ENCODE measurements at regions not wholly inside any gene's neighbourhood (a gene's known extent, or its start where the extent isn't known, plus 50 kb on each side); places are given as distances from the start of the nearest gene placed in this dataset.
A peak's percentile ranks its signal among the peaks of the same experiment; 100 is the strongest.

DNA sequence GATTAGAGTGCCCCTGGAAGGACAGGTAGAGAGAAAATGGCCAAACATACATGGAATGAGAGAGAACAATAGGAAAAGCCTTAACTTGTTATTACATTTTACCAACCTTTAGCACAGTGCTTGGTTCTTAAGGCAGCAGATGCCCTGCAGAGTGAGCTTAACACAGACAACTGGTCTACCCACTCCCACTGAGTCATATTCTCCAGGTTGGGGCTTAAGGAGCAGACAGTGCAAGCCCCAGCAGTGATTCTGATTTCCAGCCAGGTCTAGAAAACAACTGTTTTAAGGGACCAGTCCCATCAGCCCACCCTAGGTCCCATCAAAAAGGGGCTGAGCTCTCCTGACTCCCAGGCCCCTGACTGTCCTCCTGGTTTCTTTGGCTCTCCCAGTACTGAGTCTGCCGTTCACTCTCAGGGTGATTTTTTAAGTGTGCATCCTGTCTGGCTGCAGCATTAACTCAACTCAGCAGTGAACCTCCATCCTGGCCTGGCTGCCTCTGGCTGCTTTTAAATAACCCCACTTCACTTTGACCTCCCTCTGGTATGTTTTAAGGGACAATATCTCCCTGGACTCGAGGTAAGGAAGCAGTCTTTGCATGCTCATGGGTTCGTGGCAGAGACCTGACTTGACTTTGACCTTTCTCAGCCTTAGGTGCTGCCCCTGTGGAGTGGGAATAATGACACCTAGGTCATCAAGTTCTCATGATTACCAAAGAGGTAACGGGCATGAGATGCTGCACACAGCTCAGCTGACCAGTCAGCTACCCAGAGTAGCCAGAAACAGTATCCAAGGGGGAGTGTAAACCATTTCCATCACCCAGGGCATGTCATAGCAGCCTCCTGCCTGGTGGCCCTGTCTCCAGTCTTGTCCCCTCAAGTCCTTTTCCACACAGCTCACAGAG is 210.7 kb upstream of the PWP1 start:
- intact Hi-C loops (cut with micrococcal nuclease), result no loop called here
- no peak for DNase-seq
- ATAC-seq, result no peak

DNA sequence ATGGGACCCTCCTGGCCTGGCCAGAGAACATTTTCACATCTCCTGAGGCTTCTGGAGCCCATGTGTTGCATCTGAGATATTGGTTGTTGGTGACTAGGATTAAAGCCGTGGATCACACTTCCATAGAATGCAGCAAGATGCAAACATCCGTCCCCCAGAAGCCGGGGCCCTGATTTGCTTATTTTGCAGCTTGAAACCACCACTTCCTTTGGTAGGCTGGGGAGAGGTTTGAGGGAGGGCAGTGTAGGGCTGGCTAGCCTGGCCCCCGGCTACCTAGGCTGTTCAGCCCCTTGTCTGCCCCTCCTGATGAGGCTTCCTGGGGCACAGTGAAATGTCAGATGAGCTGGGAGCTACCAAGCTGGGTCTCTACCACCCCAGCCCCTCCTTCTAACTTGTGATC is 209.7 kb upstream of the PWP1 start:
- DNase-seq, result no peak
- intact Hi-C loops (cut with micrococcal nuclease), result no loop called here
- no peak for ATAC-seq

DNA sequence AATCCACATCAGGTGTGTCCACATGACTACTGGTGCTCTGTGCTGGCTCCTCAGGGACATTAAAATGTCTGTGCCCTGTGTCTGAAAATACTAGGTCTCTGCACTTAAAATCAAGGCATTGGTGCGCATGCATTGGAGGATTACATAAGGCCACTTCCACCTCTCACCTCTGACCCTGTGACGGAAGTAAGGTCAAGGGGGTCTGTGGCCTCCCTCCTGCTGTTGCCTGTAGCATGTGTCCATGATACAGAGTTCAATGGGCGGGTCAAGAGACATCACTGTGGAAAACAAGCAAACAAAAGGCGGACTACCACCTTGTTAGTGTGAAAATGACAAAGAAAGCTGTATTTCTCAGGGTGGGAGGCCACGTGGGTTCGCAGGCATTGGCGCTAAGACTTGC is 208.6 kb upstream of the PWP1 start:
- no peak for DNase-seq
- intact Hi-C loops (cut with micrococcal nuclease), result no loop called here
- no peak for ATAC-seq

DNA sequence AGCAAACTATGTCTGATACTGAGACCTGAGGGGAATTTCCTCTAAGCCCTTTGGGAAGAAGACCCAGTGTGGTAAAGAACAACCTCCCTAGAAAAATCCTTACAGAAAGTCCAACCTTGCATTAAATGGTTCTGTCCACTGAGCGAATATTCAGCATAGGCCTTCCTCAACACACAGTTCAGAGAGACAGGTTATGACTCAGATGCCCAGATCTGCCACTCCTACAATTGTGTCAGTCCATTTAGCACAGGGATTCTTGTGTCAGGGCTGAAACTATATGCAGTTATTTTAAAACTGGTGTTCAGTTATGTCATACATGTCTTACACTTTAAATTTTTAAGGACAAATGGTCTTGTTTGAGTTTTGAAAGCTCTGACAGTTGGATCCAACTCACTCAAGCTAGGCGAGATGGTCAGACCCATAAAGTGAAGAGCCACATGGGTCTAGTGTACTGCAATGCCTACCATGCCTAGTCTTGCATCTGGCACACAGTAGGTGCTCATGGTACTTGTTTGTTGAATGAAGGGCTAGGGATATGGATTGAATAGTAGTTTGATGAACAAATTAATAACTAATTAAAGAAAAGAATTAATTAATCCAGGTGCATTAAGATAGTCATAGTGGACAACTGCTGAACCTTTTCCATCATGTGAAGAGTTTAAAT is 207.5 kb upstream of the PWP1 start:
- intact Hi-C loops (cut with micrococcal nuclease), result no loop called here
- DNase-seq (no peak), ATAC-seq (no peak)

DNA sequence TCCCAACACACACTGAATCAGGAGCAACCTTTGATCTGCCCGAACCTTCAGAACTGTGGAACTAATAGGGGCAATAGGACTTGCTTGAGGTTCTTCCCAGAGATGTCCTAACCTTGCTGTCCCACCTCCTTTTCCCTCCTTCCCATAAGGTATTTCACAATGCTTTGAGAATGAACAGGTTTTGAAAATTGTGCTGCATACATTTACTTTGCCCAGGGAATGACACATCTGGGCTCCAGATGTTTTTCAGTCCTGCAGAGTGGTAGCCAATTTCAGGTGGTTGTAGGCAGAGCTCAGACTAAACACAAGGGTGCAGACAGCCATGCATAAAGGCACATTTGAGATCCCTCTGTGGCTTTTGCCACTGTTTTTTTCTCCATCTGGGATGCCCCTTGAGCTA is 206.7 kb upstream of the PWP1 start:
- no peak for ATAC-seq

DNA sequence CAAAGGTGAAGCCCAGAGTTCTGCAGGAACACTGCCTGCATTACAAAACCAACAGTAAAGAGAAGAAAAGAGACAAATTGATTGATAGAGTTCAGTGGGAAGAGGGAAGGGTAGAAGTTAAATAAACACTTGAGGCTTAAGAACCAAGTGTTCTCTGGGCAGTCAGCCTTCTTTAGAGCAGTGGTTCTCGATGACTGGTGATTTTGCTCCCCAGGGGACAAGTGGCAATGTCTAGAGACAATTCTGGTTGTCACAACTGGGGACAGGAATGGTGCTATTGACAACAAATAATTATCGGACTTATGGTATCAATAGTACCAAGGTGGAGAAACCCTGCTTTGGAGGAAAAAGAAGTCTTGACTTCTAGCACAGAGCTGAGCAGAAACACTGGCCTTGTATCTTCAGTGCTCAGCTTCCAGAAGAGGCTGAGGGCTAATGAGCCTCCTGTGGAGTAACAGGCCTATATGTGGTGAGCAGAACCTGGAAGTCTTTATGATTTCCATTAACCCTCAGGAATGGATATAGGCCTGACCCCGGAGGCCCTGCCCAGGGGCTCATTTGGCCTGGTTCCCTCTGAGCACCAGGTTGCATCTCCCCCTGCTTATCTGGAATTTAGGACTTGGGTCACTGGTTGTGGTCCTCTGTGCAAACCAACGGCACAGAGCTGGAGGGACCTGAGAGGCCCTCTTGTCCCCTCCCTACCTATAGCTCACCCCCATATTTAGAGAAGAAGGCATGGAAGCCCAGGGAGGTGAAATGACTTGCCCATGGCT is 204.6 kb upstream of the PWP1 start:
- DNase-seq, result no peak
- intact Hi-C loops (cut with micrococcal nuclease), result no loop called here
- no peak for ATAC-seq

More for the DNA sequence above, 206.7 kb upstream of the PWP1 start:
- intact Hi-C loops (cut with micrococcal nuclease), result no loop called here
- no peak for DNase-seq

DNA sequence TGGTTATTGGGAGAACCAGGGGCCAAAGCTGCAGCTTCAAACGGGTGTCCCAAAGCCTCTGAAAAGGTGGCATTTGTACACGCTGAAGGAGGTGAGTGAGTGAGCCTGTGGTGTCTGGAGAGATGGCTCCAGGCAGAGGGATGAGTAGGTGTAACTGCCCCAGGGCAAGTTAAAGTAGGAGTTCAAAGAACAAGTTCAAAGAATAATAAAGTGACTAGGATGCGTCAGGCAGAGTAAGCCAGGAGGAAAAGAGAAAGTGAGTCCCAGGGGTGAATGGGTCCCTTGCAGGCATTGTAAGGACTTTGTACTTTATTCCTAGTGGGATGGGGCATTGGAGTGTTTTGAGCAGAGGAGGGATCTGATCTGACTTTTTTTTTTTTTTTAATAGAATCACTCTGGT is 201.4 kb upstream of the PWP1 start:
- no peak for ATAC-seq
- DNase-seq, result no peak
- intact Hi-C loops (cut with micrococcal nuclease), result no loop called here

DNA sequence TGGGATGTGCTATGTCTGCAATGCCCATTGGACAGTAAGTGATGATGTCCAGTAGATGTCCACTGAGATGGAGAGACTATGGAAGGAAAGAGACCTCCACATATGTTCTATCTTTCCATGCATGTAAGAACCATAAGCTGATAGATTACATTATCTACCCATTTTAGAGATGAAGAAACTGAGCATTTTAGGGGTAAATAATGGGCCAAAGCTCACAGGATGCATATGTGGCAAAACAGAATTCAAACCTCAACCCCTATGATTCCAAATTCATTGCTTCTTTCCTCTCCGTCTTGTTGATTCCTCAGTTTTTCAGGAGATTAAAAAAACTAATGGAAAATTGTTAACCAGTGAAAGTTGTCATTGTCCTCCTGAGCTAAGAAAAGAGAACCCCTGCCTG is 200.7 kb upstream of the PWP1 start:
- no peak for DNase-seq
- intact Hi-C loops (cut with micrococcal nuclease), result no loop called here
- ATAC-seq, result no peak

DNA sequence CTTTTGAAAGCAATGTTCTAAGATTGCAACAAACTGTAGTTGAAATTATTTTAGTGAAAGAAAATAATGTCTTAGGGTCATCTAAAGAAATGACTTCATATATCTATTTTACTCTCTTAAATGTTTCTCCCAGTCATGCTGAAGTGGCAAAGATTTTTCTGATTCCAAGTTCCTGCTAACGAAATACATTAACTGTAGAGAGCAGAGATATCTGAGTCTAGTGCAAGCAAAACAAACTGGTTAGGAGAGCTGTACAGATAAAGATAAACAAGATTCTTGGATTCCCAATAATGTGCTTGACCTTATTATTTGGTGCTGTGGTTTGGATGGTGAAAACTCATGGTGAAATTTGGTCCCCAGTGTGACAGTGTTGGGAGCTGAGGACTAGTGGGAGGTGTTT is 199.9 kb upstream of the PWP1 start:
- intact Hi-C loops (cut with micrococcal nuclease), result no loop called here
- ATAC-seq (no peak), DNase-seq (no peak)

DNA sequence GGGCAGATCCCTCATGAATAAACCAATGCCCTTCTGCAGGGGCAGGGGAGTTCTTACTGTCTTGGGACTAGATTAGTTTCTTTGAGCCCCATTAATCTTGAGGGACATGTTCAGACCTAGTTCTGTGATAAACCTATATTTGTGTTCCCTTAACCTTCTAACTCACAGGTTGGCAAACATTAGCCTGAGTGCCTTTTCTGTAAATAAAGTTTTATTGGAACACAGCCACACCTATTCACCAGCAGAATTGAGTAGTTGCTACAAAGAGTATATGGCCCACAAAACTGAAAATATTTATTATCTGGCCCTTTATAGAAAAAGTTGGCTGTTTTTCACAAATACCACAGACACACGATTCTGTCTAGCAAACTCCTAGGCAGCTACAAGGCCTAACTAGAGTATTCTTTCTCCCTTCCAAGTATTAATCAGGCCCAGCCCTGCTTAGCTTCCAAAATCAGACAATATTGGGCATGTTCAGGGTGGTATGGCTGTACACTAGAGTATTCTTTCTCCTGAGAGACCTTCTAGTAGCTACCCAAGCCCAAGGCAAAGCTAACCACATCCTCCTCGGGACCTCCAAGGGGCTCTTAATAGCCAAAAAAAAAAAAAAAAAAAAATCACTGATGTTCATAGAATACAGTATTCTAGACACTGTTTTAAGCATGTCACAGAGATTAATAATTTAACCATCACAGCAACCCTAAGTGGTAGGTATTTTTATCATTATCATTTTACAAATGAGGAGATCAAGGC is 199.3 kb upstream of the PWP1 start:
- ATAC-seq, result no peak
- intact Hi-C loops (cut with micrococcal nuclease), result no loop called here
- no peak for DNase-seq

DNA sequence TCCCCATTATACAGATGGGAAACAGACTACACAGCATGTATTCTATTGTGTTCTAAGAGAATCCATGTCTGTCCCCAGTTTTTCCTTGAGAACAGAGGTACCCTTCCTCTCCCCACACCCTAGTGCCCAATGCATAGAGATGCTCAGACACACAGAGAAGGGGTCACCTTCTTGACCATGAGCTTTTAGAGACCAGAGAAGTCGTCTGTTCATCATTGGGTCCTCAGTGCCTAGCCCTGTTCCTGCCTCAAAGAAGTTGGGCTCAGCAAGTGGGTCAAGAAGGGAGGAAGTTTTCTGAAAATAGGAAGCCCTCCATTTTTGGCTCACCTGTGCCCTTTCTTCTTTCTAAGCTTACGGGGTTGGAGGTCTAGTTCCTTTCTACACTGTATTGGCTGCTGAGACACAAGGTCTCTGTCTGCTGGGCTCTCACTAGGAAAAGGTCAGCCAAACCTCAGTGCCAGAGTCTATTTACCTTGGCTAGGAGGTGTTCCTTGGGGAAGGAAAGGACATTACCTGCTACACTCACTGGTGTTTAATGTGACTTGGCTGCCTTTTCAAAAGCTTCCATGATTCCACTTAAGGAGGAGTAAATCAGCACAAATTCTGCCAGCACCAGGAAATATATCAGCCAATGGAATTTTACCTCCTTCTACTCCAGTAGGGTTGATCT is 198.5 kb upstream of the PWP1 start:
- intact Hi-C loops (cut with micrococcal nuclease), result no loop called here
- DNase-seq (no peak), ATAC-seq (no peak)

DNA sequence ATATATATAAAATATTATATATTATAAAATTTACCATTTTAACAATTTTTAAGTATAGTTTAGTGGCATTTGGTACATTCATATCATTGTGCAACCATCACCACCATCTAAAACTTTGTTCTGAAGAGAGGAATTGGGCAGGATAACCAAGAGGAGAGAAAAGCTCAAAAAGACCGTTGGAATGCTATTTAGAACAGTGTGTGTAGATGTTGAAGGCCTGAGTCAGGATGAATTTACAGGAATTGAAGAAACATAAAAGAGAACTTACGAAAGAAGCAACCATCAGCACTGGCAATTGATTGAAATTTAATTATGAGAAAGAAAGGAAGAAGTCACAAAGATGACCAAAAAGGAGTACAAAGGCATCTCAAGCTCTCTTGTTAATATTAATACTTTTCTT is 196.9 kb upstream of the PWP1 start:
- ATAC-seq (no peak), DNase-seq (no peak)
- intact Hi-C loops (cut with micrococcal nuclease), result no loop called here

DNA sequence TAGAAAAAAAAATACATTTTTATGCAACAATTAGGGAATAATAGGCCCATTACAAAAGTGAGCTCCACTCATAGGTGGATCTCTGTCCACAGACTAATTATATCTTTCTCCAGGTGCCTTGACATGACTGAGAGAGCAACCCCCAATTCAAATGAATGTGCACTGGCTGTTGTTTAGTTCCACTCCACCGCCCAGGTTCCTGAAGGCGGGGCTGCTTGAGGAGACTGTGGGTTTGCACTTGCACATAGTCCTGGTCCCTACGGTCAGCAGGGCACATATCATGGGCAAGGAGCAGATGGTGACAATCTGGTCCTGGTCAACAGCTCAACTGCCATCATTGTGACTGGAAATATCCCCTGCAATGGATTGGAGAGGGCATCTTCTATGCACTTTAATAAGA is 195.6 kb upstream of the PWP1 start:
- intact Hi-C loops (cut with micrococcal nuclease), result no loop called here
- DNase-seq (no peak), ATAC-seq (no peak)

DNA sequence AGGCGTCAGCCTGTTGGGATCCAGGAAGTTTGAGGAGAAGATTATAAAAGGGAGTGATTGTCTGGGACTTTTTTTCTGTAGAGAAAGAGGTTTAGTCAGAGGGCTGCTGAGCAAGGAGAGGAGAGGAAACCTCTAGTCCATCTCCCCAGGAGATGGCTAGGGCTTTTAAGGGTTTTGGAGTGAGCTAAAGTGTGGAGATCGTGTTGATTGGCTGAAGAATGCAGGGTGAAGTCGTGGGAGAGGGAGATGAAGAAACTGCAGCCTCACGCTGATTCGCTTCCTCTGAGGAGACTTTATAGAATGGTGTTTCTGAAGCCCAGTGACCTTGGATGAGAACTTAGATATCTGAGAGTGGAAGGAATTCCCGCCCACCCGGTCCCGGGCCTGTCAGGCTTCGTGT is 193.7 kb upstream of the PWP1 start:
- intact Hi-C loops (cut with micrococcal nuclease), result no loop called here
- ATAC-seq, result no peak
- no peak for DNase-seq

DNA sequence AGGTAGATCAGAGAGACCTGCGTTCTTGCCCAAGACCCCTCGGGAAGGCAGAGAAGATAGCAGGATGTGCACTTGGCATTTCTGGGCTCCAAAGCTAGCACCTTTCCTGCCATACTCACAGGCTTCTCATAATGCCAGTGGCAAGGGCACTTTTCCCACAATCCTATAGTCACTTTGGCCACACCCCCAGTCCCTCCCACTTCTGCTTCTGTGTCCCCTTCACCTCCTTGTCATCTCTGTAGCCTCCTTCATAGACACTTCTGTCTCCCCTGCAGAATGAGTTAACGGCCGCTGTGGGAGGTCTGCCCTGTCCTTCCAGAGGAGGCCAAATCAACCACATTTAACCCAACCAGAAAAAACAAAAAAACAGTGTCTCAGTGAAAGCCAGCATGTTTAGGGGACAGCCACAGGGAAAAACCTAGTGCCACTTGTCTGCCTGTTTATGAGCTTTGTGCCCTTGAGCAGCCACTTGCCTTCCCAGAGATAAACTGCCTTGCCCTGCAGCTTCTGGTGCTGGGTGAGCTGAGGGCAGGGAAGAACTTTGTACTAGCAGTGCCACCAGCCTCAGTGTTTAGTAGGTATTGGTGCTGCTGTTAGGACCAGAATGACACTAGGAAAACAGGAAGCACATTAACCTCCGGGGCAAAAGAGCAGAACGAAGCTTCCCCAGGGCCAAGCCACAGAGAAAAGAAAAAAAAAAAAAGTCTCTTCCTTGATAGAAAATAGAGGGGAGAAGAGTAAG is 193.0 kb upstream of the PWP1 start:
- DNase-seq (no peak), ATAC-seq (peak; percentile 90)
- intact Hi-C loops (cut with micrococcal nuclease), result no loop called here

DNA sequence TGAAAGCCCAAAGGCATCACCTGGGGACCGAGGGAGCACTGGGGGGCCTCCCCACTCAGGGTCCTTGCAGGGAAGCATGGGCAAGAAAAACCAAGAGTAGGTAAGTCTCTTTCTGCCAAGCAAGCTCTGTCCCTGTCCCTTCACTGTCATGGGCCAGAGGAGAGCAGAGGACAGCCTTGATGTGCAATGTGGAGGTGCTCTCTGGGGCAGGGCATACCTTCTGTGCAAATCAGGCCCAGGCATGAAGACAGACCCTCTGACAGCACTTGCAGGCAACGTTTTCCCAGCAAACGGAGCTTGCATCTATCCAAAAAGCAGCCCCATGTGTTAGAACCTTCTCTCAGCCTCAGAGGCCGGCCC is 192.5 kb upstream of the PWP1 start:
- intact Hi-C loops (cut with micrococcal nuclease), result no loop called here
- DNase-seq (no peak), ATAC-seq (no peak)

DNA sequence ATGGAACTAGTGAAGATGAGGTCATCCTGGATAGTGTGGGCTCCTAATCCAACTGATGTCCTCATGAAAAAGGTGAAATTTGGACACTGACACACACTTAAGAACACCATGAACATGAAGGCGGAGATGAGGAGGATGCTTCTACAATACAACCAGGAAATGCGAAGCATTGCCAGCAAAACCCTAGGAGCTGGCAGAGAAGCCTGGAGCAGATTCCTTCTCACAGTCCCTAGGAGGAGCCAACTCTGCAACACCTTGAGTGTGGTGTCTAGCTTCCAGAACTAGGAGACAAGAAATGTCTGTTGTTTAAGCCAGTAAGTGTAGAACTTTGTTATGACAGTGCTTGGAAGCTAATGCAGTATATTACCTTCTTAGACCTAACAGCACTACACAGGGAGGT is 191.9 kb upstream of the PWP1 start:
- ATAC-seq (no peak), DNase-seq (no peak)
- intact Hi-C loops (cut with micrococcal nuclease), result no loop called here

DNA sequence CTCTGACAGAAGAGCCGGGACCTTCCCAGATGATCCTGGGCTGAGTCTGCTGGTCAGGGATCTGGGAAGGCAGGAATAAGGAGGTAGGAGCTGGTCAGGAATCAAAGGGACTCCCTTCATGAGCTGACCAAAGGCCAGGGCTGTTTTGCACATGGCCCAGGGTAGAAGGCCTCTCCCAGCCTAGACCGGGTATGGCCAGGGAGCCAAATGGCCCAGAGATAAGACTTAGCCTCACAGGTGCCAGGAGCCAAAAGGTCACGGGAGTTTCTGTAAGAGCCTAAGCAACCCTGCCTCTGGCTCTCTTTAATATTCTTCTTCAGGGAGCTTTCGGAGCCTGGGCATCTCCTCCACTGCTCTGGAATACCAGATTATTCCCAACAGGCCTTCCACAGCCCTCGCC is 191.3 kb upstream of the PWP1 start:
- intact Hi-C loops (cut with micrococcal nuclease), result no loop called here
- DNase-seq, result no peak
- ATAC-seq, result no peak

DNA sequence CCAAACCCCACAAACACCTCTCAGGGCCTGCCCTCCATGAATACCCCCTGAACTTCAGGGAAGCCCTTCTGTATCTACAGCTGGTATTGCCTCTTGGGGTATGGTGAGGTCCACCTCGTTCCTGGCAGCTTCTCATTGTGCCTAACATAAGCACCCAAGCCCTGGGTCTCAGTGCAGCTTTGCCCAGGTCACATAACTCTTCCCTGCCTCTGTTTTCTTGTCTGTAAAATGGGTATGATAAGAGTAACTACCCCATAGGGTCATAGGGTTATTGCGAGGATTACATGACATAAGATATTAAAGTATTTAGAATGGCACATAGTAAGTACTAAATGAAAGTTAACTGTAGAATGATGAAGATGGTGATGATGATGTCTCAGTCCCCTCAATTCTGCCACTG is 190.0 kb upstream of the PWP1 start:
- ATAC-seq (no peak), DNase-seq (no peak)
- intact Hi-C loops (cut with micrococcal nuclease), result no loop called here
